Naive B cell (primary cell): ENCODE measurements at regions not wholly inside any gene's neighbourhood (a gene's known extent, or its start where the extent isn't known, plus 50 kb on each side); places are given as distances from the start of the nearest gene placed in this dataset.

Source experiments
- ATAC-seq, 2 donors: fragments of 150-1000 bp; cut with Tn5 transposase; 2 replicates each; pipeline ENCODE4 v1.10.0; 2021; ENCODE audit warnings: low read depth in 2 of 2, mild to moderate bottlenecking in 2 of 2, moderate library complexity in 2 of 2
- DNase-seq: peaks from one replicate; pipeline ENCODE4 v3.0.0; 2022
- H3K27ac Mint-ChIP-seq, 6 donors: one replicate each; pipeline ENCODE4 v1.8.0; 2020 to 2022; ENCODE audit warnings: mild to moderate bottlenecking in 6 of 6, mixed read lengths in 6 of 6, moderate library complexity in 5 of 6, inconsistent platforms in 2 of 6
- H3K27me3 Mint-ChIP-seq, 3 donors: one replicate each; pipeline ENCODE4 v1.8.0; 2021 to 2022; ENCODE audit warnings: mixed read lengths in 3 of 3, mild to moderate bottlenecking in 1 of 3
- H3K36me3 Mint-ChIP-seq, 2 donors: one replicate each; pipeline ENCODE4 v1.8.0; 2020 to 2022; ENCODE audit warnings: mixed read lengths in 2 of 2, inconsistent platforms in 1 of 2, mild to moderate bottlenecking in 1 of 2
- H3K4me1 Mint-ChIP-seq, 3 donors: one replicate each; pipeline ENCODE4 v1.8.0; 2020 to 2022; ENCODE audit warnings: mixed read lengths in 3 of 3, inconsistent platforms in 1 of 3, mild to moderate bottlenecking in 1 of 3, moderate library complexity in 1 of 3
- H3K4me3 Mint-ChIP-seq, 8 donors: one replicate each; pipeline ENCODE4 v1.8.0; 2020 to 2022; ENCODE audit warnings: mild to moderate bottlenecking in 8 of 8, mixed read lengths in 8 of 8, moderate library complexity in 8 of 8, inconsistent platforms in 2 of 8
- H3K9me3 Mint-ChIP-seq, 7 donors: one replicate each; pipeline ENCODE4 v1.8.0; 2020 to 2022; ENCODE audit warnings: mixed read lengths in 7 of 7, mild to moderate bottlenecking in 5 of 7, inconsistent platforms in 2 of 7, moderate library complexity in 1 of 7

GRCh38 chrX:4930426-4930825, 1217.0 kb upstream of the PRKX start:
- H3K9me3 Mint-ChIP-seq = peaks cover 0 to 4% (median 0%) of the 10 kb centered on the region in 7 donors
- H3K4me3 Mint-ChIP-seq = no peak overlapping the region
- DNase-seq (no peak), ATAC-seq (no peak)
- H3K27ac Mint-ChIP-seq = peak overlapping the region in 2 of 6 donors; percentile 16 to 62
- H3K27me3 Mint-ChIP-seq = no peaks in the 10 kb centered on the region
- H3K4me1 Mint-ChIP-seq = peaks cover under 1 to 4% (median 2%) of the 10 kb centered on the region in 3 donors
- H3K36me3 Mint-ChIP-seq = no peaks in the 10 kb centered on the region

DNA sequence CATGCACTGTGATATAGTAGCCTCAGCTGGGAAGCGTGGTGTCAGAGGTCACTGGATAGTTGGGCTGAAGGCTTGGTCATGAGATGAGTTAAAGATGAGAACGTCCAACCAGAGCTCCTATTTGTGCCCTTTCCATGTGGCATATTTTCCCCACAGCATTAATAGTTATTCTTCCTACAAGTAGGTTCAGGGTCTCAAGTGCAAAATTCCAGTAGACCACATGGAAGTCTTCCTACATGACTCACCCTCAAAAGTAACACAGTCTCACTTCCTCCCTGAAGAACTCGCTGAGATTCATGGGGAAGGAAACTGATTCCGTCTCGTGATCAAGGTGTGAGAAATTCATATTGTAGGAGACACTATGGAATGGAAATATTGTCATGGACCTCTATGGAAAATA, 1212.5 kb upstream of the PRKX start:
- Mint-ChIP-seq H3K36me3 (no peaks in the 10 kb centered on the region), H3K9me3 (peaks cover 0 to 3% (median 0%) of the 10 kb centered on the region in 7 donors), H3K4me1 (no peaks in the 10 kb centered on the region), H3K4me3 (no peak overlapping the region), H3K27ac (no peak overlapping the region), H3K27me3 (no peaks in the 10 kb centered on the region)
- ATAC-seq (no peak), DNase-seq (no peak)

- ATAC-seq = peak; percentile 69 to 80
- Mint-ChIP-seq H3K27me3 (no peaks in the 10 kb centered on the region), H3K9me3 (peaks cover 0 to 7% (median 0%) of the 10 kb centered on the region in 7 donors), H3K36me3 (no peaks in the 10 kb centered on the region), H3K4me1 (peaks cover 5 to 10% (median 6%) of the 10 kb centered on the region in 3 donors), H3K4me3 (peak overlapping the region; percentile 67 to 85 (median 74)), H3K27ac (peak overlapping the region; percentile 76 to 94 (median 86))
- DNase-seq = peak; percentile 10
These were observed 1195.9 kb upstream of the PRKX start for GRCh38 chrX:4909348-4909747.

- ATAC-seq (no peak), DNase-seq (no peak)
- H3K27me3 Mint-ChIP-seq = no peaks in the 10 kb centered on the region
- H3K4me1 Mint-ChIP-seq = peaks cover 5 to 21% (median 15%) of the 10 kb centered on the region in 3 donors
- H3K36me3 Mint-ChIP-seq = no peaks in the 10 kb centered on the region
- H3K27ac Mint-ChIP-seq = no peak overlapping the region
- no peak overlapping the region for H3K4me3 Mint-ChIP-seq
- H3K9me3 Mint-ChIP-seq = peaks cover 0 to 5% (median 0%) of the 10 kb centered on the region in 7 donors
These were observed 1192.1 kb upstream of the PRKX start for GRCh38 chrX:4905576-4905975.

DNA sequence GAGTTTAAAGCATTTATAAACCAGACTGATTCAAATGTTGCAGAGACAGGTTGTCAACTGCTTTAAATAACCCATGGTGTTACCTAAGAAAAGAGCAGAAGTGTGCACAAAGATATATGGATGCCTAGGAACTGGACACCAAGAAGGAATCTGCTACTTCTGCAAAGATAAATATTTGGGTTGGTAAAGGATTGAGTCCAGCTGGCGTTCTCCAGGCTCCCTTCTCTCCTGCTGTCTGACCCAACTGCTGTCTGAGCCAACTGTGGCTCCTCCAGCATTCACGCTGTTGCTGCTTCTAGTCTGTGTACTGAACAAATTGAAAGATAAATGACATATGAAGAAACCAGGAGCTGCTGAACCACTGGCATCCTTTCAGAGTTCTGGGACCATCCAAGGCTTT, 1167.8 kb upstream of the PRKX start:
- Mint-ChIP-seq H3K4me1 (no peaks in the 10 kb centered on the region), H3K9me3 (peaks cover 0 to 15% (median 2%) of the 10 kb centered on the region in 7 donors), H3K4me3 (no peak overlapping the region), H3K36me3 (no peaks in the 10 kb centered on the region), H3K27me3 (no peaks in the 10 kb centered on the region), H3K27ac (no peak overlapping the region)
- DNase-seq (no peak), ATAC-seq (no peak)

- H3K4me3 Mint-ChIP-seq = no peak overlapping the region
- DNase-seq (no peak), ATAC-seq (no peak)
- no peaks in the 10 kb centered on the region for H3K36me3 Mint-ChIP-seq
- no peaks in the 10 kb centered on the region for H3K27me3 Mint-ChIP-seq
- no peaks in the 10 kb centered on the region for H3K4me1 Mint-ChIP-seq
- peaks cover 0 to 15% (median 2%) of the 10 kb centered on the region in 7 donors for H3K9me3 Mint-ChIP-seq
- no peak overlapping the region for H3K27ac Mint-ChIP-seq
These were observed 1165.2 kb upstream of the PRKX start for GRCh38 chrX:4878640-4879039.

DNA sequence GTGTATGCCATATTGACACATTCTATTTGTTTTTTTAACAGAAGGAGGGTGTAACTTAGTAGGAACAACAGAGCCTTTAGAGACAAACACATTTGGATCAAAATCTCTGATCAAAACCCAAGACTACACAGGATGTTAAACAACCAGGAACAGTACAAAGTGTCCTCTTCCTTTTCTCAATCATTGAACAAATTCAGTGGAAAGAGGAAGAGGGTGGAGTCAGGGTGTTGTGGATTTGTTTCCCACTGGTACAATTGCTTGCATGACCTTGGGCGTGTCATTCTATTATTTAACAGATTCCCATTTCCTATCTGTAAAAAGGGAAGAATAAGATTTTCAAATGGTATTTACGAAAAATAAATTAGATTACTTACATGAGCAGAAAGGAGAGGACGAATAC, 1162.8 kb upstream of the PRKX start:
- Mint-ChIP-seq H3K27me3 (no peaks in the 10 kb centered on the region), H3K27ac (no peak overlapping the region), H3K36me3 (no peaks in the 10 kb centered on the region), H3K4me3 (no peak overlapping the region), H3K4me1 (no peaks in the 10 kb centered on the region), H3K9me3 (peaks cover 0 to 15% (median 4%) of the 10 kb centered on the region in 7 donors)
- no peak for ATAC-seq
- no peak for DNase-seq

DNA sequence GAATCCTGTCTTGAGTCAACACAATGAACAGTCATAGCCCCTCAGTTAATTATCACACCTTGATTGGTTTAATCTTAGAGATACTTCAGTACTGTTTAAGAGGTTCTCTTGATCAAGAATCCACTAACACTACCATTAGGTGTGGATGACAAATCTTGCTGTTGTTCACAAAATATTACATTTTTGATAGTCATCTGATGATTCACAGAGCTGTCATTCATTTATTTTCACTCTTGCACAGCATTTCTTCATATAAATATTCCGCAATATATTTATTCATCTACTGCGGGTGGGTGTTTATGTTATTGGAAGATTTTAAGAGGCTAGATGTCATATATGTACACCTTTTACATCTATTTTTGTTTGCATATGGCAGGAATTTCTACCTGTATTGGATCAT, 1138.1 kb upstream of the PRKX start:
- H3K9me3 Mint-ChIP-seq = peaks cover 0 to 6% (median 0%) of the 10 kb centered on the region in 7 donors
- H3K27ac Mint-ChIP-seq = no peak overlapping the region
- peaks cover 0 to 4% (median 0%) of the 10 kb centered on the region in 3 donors for H3K27me3 Mint-ChIP-seq
- no peak for DNase-seq
- ATAC-seq = no peak
- H3K36me3 Mint-ChIP-seq = no peaks in the 10 kb centered on the region
- no peak overlapping the region for H3K4me3 Mint-ChIP-seq
- no peaks in the 10 kb centered on the region for H3K4me1 Mint-ChIP-seq

DNA sequence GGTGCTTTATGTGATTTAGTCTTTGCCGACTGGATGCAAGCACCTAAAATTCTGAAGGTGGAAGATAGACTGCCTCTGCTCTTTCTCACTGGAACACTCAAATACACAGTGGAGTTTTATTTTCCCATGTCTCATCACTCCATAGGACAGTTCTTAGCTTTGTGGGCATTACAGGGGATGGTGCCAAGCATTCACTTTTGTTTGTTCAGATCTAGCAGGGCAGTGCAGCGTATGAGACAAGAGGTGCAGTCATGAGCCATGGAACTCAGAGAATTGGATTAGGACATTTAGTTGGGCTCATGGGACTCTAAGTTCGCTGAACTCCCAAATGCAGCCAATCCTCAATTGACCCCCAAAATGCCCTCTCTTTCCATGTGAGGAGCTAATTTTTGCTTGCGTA, 1136.9 kb upstream of the PRKX start:
- Mint-ChIP-seq H3K27me3 (peaks cover 0 to 4% (median 0%) of the 10 kb centered on the region in 3 donors), H3K9me3 (peaks cover 0 to 6% (median 0%) of the 10 kb centered on the region in 7 donors), H3K27ac (no peak overlapping the region), H3K4me1 (no peaks in the 10 kb centered on the region), H3K4me3 (no peak overlapping the region), H3K36me3 (no peaks in the 10 kb centered on the region)
- ATAC-seq = no peak
- no peak for DNase-seq

DNA sequence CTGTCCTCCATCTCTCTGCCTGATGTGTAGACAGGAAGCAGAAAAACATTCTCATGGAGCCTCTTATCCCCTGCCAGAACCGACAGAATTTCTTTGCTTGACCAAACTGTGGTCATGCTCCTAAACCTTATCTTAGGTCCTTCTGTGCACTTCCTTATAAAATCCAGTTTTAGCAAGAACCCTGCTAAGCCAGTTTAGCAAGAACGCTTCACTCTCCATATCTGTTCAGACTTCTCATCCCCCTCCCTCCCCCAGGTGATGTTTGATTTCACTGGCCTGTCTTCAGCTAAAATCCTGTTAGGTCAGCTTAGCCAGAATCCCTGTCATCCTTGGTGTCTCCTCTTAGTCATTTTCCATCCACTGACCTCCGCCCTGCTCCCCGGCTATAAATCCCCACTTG, 1130.9 kb upstream of the PRKX start:
- Mint-ChIP-seq H3K27me3 (peaks cover 0 to 4% (median 0%) of the 10 kb centered on the region in 3 donors), H3K4me1 (no peaks in the 10 kb centered on the region), H3K9me3 (peaks cover 4 to 11% (median 8%) of the 10 kb centered on the region in 7 donors), H3K4me3 (no peak overlapping the region), H3K27ac (no peak overlapping the region), H3K36me3 (peaks cover 6% of the 10 kb centered on the region in 2 donors)
- no peak for DNase-seq
- no peak for ATAC-seq

DNA sequence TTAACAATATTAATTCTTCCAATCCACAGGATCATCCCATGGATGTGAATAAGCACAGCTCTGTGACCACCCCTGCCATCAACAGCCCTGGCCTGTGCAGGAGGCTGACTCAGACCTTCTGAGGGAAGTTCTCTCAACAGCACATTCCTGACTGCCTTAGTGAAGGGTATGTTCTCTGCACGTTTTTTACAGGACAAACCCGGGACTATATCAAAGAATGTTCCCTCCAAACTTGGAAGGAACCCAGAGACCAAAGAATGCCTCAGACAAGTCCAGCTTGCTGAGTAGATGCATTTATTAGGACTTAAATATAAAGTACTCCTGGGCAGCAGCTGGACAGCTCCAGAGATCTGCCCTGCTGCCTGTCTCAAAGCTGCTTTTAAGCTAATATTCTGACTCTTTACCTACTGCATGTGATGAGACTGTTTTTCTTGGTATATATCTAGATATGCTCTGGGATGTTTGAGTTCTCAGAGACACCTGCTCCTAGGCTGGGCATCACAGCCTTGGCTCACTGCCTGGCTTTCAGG, 1127.8 kb upstream of the PRKX start:
- no peak overlapping the region for H3K4me3 Mint-ChIP-seq
- no peaks in the 10 kb centered on the region for H3K27me3 Mint-ChIP-seq
- H3K4me1 Mint-ChIP-seq = no peaks in the 10 kb centered on the region
- H3K9me3 Mint-ChIP-seq = peaks cover 3 to 21% (median 8%) of the 10 kb centered on the region in 7 donors
- H3K27ac Mint-ChIP-seq = no peak overlapping the region
- no peak for ATAC-seq
- DNase-seq = no peak
- H3K36me3 Mint-ChIP-seq = peaks cover 6 to 7% of the 10 kb centered on the region in 2 donors

DNA sequence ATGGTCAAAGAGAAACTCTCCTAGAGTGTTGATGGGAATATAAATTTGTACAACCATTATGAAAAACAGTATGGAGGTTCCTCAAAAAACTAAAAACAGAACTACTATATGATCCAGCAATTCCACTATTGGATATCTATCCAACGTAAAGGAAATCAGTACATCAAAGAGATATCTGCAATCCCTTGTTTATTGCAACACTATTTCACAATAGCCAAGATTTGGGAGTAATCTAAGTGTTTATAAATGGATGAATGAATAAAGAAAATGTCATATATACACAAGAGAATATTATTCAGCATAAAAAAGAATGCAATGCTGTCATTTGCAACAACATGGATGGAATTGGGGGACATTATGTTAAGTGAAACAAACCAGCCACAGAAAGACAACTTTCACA, 1118.1 kb upstream of the PRKX start:
- Mint-ChIP-seq H3K4me1 (no peaks in the 10 kb centered on the region), H3K4me3 (no peak overlapping the region), H3K27ac (no peak overlapping the region), H3K36me3 (no peaks in the 10 kb centered on the region), H3K9me3 (peaks cover 0 to 20% (median 4%) of the 10 kb centered on the region in 7 donors), H3K27me3 (no peaks in the 10 kb centered on the region)
- DNase-seq = no peak
- no peak for ATAC-seq

GRCh38 chrX:4830880-4831557, 1117.6 kb upstream of the PRKX start:
- Mint-ChIP-seq H3K27me3 (no peaks in the 10 kb centered on the region), H3K9me3 (peaks cover 0 to 18% (median 4%) of the 10 kb centered on the region in 7 donors), H3K4me1 (peaks cover 0 to under 1% (median under 1%) of the 10 kb centered on the region in 3 donors), H3K36me3 (no peaks in the 10 kb centered on the region), H3K4me3 (no peak overlapping the region), H3K27ac (no peak overlapping the region)
- no peak for DNase-seq
- ATAC-seq = no peak

DNA sequence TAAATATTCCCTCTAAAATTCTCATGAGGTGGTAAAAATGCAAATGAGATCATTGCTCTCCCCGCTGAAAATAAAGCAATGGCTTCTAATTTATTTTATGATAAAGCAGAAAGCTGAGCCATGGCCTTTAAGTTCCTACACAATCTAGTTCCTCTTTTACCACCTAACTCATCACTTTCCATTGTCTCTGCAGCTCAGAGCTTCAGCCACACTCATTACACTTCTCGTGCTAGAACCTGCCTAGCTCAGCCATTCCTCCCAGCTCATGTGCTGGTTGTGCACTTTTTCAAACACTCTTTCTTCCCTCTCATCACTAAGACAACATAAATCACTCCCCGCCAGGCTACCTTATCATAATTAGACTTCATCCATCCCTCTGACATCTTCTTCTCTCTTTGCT, 1112.1 kb upstream of the PRKX start:
- Mint-ChIP-seq H3K27ac (no peak overlapping the region), H3K36me3 (no peaks in the 10 kb centered on the region), H3K9me3 (peaks cover 0 to 10% (median 4%) of the 10 kb centered on the region in 7 donors), H3K27me3 (no peaks in the 10 kb centered on the region), H3K4me1 (peaks cover 5 to 8% (median 6%) of the 10 kb centered on the region in 3 donors), H3K4me3 (no peak overlapping the region)
- peak; percentile 38 to 58 for ATAC-seq
- no peak for DNase-seq
